ENCODE measurements at regions not wholly inside any gene's neighbourhood (a gene's known extent, or its start where the extent isn't known, plus 50 kb on each side); places are given as distances from the start of the nearest gene placed in this dataset.
"Not testable (repeated sequence)": the region's sequence is repeated elsewhere in the genome, so short reads cannot be mapped to it uniquely, and the experiment has no call there.

- not testable (repeated sequence) for DNase-seq
These were observed 400.5 kb upstream of the MGMT start for GRCh38 chr10:129066529-129066928.

- not testable (repeated sequence) for DNase-seq
These were observed 395.6 kb upstream of the MGMT start for GRCh38 chr10:129071411-129071810.

- no peak for DNase-seq
These were observed 392.1 kb upstream of the MGMT start for GRCh38 chr10:129074939-129075338.

GRCh38 chr10:129075508-129075907, 391.5 kb upstream of the MGMT start:
- no peak for DNase-seq

GRCh38 chr10:129075927-129076326, 391.1 kb upstream of the MGMT start:
- DNase-seq, result no peak

GRCh38 chr10:129078346-129078745, 388.7 kb upstream of the MGMT start:
- no peak for DNase-seq

GRCh38 chr10:129078746-129079145, 388.3 kb upstream of the MGMT start:
- DNase-seq, result no peak

GRCh38 chr10:129079705-129080104, 387.3 kb upstream of the MGMT start:
- DNase-seq, result no peak

GRCh38 chr10:129085811-129086210, 381.2 kb upstream of the MGMT start:
- no peak for DNase-seq

- no peak for DNase-seq
These were observed 377.7 kb upstream of the MGMT start for GRCh38 chr10:129089341-129089740.

GRCh38 chr10:129090165-129090564, 376.9 kb upstream of the MGMT start:
- DNase-seq, result no peak

- no peak for DNase-seq
These were observed 376.2 kb upstream of the MGMT start for GRCh38 chr10:129090618-129091366.

- DNase-seq, result no peak
These were observed 373.4 kb upstream of the MGMT start for GRCh38 chr10:129093641-129094040.

- no peak for DNase-seq
These were observed 372.8 kb upstream of the MGMT start for GRCh38 chr10:129094233-129094632.

GRCh38 chr10:129094861-129095260, 372.2 kb upstream of the MGMT start:
- DNase-seq, result no peak

GRCh38 chr10:129095680-129096064, 371.4 kb upstream of the MGMT start:
- no peak for DNase-seq

GRCh38 chr10:129096065-129096984, 370.7 kb upstream of the MGMT start:
- DNase-seq, result no peak

GRCh38 chr10:129097776-129098330, 369.2 kb upstream of the MGMT start:
- DNase-seq, result no peak

GRCh38 chr10:129098517-129098916, 368.5 kb upstream of the MGMT start:
- DNase-seq, result no peak

GRCh38 chr10:129099486-129099885, 367.6 kb upstream of the MGMT start:
- DNase-seq, result no peak

GRCh38 chr10:129099992-129100391, 367.0 kb upstream of the MGMT start:
- no peak for DNase-seq

- DNase-seq, result no peak
These were observed 365.6 kb upstream of the MGMT start for GRCh38 chr10:129101232-129101980.

All from NCI-H69 (cell line).